GM21447 (cell line): ENCODE measurements at regions not wholly inside any gene's neighbourhood (a gene's known extent, or its start where the extent isn't known, plus 50 kb on each side); places are given as distances from the start of the nearest gene placed in this dataset.
A peak's percentile ranks its signal among the peaks of the same experiment; 100 is the strongest.

ENCODE experiments used
- ATAC-seq: cut with Tn5 transposase; IDR thresholded peaks from one replicate; pipeline ENCODE4 v1.9.1; 2021; ENCODE audit not compliant: unreplicated experiment

GRCh38 chr3:72441284-72441994, 406.8 kb downstream of the SHQ1 start:
- ATAC-seq = no peak

- ATAC-seq = peak; percentile 50
Observed at GRCh38 chr3:72440491-72440890, 407.8 kb downstream of the SHQ1 start.

- ATAC-seq = peak; percentile 69
Observed at GRCh38 chr3:72439321-72440183, 408.7 kb downstream of the SHQ1 start.

- ATAC-seq = no peak
Observed at GRCh38 chr3:72437661-72438406, 410.4 kb downstream of the SHQ1 start.

- ATAC-seq = no peak
Observed at GRCh38 chr3:72436863-72437592, 411.2 kb downstream of the SHQ1 start.

GRCh38 chr3:72434296-72434695, 413.9 kb downstream of the SHQ1 start:
- no peak for ATAC-seq

GRCh38 chr3:72432246-72432645, 416.0 kb downstream of the SHQ1 start:
- no peak for ATAC-seq

GRCh38 chr3:72429589-72430353, 418.5 kb downstream of the SHQ1 start:
- no peak for ATAC-seq

- no peak for ATAC-seq
Observed at GRCh38 chr3:72428803-72429202, 419.4 kb downstream of the SHQ1 start.

GRCh38 chr3:72427624-72428023, 420.6 kb downstream of the SHQ1 start:
- peak; percentile 30 for ATAC-seq

GRCh38 chr3:72426618-72427397, 421.4 kb downstream of the SHQ1 start:
- ATAC-seq = peak; percentile 62

GRCh38 chr3:72423643-72424042, 424.6 kb downstream of the SHQ1 start:
- no peak for ATAC-seq

GRCh38 chr3:72421786-72422185, 426.5 kb downstream of the SHQ1 start:
- no peak for ATAC-seq

- ATAC-seq = no peak
Observed at GRCh38 chr3:72421126-72421525, 427.1 kb downstream of the SHQ1 start.

- ATAC-seq = no peak
Observed at GRCh38 chr3:72418856-72419255, 429.4 kb downstream of the SHQ1 start.

GRCh38 chr3:72418244-72418643, 430.0 kb downstream of the SHQ1 start:
- no peak for ATAC-seq

GRCh38 chr3:72414481-72415016, 433.7 kb downstream of the SHQ1 start:
- ATAC-seq = no peak

GRCh38 chr3:72413228-72413627, 435.0 kb downstream of the SHQ1 start:
- ATAC-seq = no peak

- no peak for ATAC-seq
Observed at GRCh38 chr3:72412340-72412956, 435.8 kb downstream of the SHQ1 start.
